ENCODE measurements at regions not wholly inside any gene's neighbourhood (a gene's known extent, or its start where the extent isn't known, plus 50 kb on each side); places are given as distances from the start of the nearest gene placed in this dataset.

DNA sequence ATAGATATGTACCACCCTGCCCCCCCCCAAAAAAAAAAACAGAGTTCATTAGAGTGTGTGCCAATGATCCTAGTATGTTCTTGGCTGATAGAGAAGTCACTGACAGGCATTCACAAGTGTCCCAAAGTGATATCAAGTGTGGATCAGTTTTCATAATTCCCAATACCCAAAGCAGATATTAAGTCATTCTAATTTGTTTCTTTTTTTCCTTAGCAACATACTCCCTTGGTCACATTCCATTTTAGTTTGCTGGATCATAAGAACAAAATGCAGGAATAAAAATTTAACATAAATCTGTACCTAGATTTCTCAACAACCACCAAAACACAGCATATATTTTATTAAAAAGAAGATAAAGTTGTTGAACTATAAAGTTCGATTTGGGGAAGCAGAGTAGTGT, 129.8 kb upstream of the PALMD start (continued):
- TF ChIP-seq E2F1 (CRISPR knock-in tag; IDR thresholded peaks at IDR 0.05) (no peak), CREM (CRISPR knock-in tag; IDR thresholded peaks at IDR 0.05) (no peak), AFF4 (CRISPR knock-in tag; IDR thresholded peaks at IDR 0.05; ENCODE audit: borderline replicate concordance) (no peak), TP53 (CRISPR knock-in tag; IDR thresholded peaks at IDR 0.05) (no peak)

DNA sequence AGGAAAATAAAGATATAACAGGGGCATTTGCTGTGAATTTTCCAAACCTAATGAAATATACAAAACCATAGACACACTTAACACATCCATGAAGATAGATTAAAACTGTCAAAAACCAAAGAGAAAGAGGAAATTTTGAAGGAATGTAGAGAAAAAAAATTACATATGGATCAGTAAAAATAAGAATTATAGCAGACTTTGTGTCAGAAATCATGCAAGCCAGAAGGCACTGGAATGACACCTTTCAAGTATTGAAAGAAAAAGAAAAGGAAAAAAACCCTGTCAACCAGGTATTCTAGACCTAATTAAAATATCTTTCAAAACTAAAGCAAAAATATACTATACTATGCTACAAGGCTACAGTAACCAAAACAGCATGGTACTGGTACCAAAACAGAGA, 125.8 kb upstream of the PALMD start:
- Mint-ChIP-seq H3K27me3 (ENCODE audit: low read depth) (no peaks in the 10 kb centered on the region), H3K27ac (no peak overlapping the region), H3K4me3 (no peak overlapping the region), H3K4me1 (peaks cover 24% of the 10 kb centered on the region), H3K36me3 (peaks cover 28% of the 10 kb centered on the region), H3K9me3 (peaks cover 29% of the 10 kb centered on the region)
- no peak for TF ChIP-seq AFF4 (CRISPR knock-in tag; IDR thresholded peaks at IDR 0.05; ENCODE audit: borderline replicate concordance)
- TF ChIP-seq ZNF317 (CRISPR knock-in tag; IDR thresholded peaks at IDR 0.05; ENCODE audit: borderline replicate concordance, low read depth) = peak; percentile 72; the same call in 1 of the 2 replicates
- no peak for TF ChIP-seq FOXP1 (CRISPR knock-in tag; IDR thresholded peaks at IDR 0.05; ENCODE audit: borderline replicate concordance)
- no peak for TF ChIP-seq USF2 (CRISPR knock-in tag; IDR thresholded peaks at IDR 0.05)
- no peak for TF ChIP-seq ESRRA (CRISPR knock-in tag; IDR thresholded peaks at IDR 0.05; ENCODE audit: borderline replicate concordance)
- TF ChIP-seq SMAD3 (CRISPR knock-in tag; IDR thresholded peaks at IDR 0.05; ENCODE audit: borderline replicate concordance) = no peak
- ATAC-seq (no peak), DNase-seq (ENCODE audit: low spot score) (no peak)
- CTCF ChIA-PET = no interaction called here
- POLR2A ChIA-PET = no interaction called here

GRCh38 chr1:99525331-99525730, 120.6 kb upstream of the PALMD start:
- CTCF ChIA-PET = interaction anchor here (1.1 kb wide), 1 partner anchor 45 kb away, joined by 4 read pairs; no protein-coding TSS in a partner anchor

More at GRCh38 chr1:99525331-99525730, 120.6 kb upstream of the PALMD start:
- DNase-seq (ENCODE audit: low spot score) = no peak
- Mint-ChIP-seq H3K4me1 (peaks cover 26% of the 10 kb centered on the region), H3K27me3 (ENCODE audit: low read depth) (no peaks in the 10 kb centered on the region), H3K36me3 (peaks cover 6% of the 10 kb centered on the region), H3K4me3 (no peak overlapping the region), H3K27ac (no peak overlapping the region), H3K9me3 (peaks cover 10% of the 10 kb centered on the region)
- no peak for TF ChIP-seq FOXK1 (CRISPR knock-in tag; IDR thresholded peaks at IDR 0.05)
- TF ChIP-seq, protein P1, sequence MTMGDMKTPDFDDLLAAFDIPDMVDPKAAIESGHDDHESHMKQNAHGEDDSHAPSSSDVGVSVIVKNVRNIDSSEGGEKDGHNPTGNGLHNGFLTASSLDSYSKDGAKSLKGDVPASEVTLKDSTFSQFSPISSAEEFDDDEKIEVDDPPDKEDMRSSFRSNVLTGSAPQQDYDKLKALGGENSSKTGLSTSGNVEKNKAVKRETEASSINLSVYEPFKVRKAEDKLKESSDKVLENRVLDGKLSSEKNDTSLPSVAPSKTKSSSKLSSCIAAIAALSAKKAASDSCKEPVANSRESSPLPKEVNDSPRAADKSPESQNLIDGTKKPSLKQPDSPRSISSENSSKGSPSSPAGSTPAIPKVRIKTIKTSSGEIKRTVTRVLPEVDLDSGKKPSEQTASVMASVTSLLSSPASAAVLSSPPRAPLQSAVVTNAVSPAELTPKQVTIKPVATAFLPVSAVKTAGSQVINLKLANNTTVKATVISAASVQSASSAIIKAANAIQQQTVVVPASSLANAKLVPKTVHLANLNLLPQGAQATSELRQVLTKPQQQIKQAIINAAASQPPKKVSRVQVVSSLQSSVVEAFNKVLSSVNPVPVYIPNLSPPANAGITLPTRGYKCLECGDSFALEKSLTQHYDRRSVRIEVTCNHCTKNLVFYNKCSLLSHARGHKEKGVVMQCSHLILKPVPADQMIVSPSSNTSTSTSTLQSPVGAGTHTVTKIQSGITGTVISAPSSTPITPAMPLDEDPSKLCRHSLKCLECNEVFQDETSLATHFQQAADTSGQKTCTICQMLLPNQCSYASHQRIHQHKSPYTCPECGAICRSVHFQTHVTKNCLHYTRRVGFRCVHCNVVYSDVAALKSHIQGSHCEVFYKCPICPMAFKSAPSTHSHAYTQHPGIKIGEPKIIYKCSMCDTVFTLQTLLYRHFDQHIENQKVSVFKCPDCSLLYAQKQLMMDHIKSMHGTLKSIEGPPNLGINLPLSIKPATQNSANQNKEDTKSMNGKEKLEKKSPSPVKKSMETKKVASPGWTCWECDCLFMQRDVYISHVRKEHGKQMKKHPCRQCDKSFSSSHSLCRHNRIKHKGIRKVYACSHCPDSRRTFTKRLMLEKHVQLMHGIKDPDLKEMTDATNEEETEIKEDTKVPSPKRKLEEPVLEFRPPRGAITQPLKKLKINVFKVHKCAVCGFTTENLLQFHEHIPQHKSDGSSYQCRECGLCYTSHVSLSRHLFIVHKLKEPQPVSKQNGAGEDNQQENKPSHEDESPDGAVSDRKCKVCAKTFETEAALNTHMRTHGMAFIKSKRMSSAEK (CRISPR knock-in tag; IDR thresholded peaks at IDR 0.05; ENCODE audit: borderline replicate concordance) = no peak
- POLR2A ChIA-PET = no interaction called here
- ATAC-seq = no peak

All from WTC11 (cell line).